ENCODE measurements at regions not wholly inside any gene's neighbourhood (a gene's known extent, or its start where the extent isn't known, plus 50 kb on each side); places are given as distances from the start of the nearest gene placed in this dataset.

DNA sequence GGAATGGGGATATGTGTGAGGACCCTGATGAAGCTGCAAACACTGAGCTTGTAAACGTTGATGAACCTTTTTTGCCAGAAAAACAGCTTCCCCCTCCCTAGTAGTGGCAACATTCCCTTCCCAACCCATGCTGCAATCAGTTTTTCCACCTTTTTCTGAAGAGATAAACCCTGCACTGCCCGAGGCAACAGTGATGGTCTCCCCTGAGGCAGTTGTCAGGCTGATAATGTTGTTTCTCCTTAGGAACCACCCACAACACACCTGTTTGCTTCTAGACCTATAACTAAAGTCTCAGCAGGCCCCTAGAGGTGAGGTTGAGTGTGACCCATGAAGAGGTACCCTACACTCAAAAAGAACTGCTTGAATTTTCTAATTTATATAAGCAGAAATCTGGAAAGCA is 922.4 kb upstream of the ADGRL4 start:
- TF ChIP-seq POLR2AphosphoS5 (IDR thresholded peaks at IDR 0.05; ENCODE audit: borderline replicate concordance, low read depth, low read length) (no peak), EZH2 (IDR thresholded peaks at IDR 0.05) (no peak), FOXP2 (optimal IDR thresholded peaks at IDR 0.05; ENCODE audit: control extremely low read depth, extremely low read length, insufficient read depth) (no peak)

All from SK-N-MC (cell line).